SW 1271 (cell line): ENCODE measurements at regions not wholly inside any gene's neighbourhood (a gene's known extent, or its start where the extent isn't known, plus 50 kb on each side); places are given as distances from the start of the nearest gene placed in this dataset.
"Not testable (repeated sequence)": the region's sequence is repeated elsewhere in the genome, so short reads cannot be mapped to it uniquely, and the experiment has no call there.

Source experiments
- DNase-seq, 2 experiments: peaks; one replicate each; lab custom pipeline; 2025; lab: John Stamatoyannopoulos, UW

DNA sequence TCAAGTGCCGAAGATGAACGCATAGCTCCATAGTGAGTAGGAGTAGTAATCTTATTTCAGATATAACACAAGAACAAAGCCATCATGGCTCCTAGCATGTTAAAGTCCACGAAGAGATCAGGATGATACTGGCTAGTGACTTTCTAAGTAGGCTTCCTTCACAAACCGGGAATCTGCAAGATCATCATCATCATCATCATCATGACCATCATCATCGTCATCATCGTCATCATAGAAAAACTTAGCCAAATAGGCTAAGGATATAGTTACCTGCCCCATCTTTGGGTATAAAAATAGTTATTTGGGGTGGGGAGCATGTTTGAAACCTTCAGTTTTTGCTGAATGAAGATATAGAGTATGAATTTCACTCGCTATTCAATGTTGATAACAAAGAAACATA, 57.9 kb downstream of the PYDC2 start:
- no peak for DNase-seq

DNA sequence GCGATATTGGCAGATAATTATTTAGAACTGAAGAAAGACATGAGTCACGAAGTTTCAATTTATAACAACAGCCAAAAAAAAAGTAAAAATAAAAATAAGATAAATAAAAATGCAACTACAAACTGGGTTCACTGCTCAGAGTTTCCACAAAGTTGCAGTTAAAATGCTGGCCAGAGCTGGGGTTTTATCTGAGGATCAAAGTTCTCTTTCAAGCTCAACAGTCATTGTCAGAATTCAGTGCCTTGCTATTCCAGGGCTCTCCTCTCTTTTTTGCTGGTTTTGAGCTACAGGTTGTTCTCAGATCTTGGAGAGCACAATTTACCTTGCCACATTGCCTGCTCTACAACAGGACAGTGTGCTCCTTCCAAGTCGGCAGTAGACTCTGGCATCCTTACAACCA, 60.1 kb downstream of the PYDC2 start:
- no peak for DNase-seq

DNA sequence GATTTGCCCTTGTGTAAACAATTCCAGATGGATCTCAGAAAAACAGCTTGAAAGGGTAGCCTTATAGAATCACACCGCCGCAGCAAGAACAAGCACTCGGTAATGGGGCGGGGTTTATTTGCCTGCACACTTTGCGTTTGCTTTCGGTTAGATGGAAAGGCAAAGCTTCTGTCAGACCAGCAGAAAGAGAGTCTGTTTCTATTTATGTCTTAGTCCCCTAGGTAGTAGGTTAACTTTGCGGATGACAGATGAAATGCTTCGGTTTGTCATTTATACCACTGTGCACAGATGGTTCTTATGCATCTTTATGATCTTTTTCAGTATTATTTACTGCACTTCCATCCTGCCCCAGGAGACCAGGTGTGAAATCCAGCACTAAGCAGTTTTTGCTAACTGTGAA, 62.2 kb downstream of the PYDC2 start:
- no peak for DNase-seq

DNA sequence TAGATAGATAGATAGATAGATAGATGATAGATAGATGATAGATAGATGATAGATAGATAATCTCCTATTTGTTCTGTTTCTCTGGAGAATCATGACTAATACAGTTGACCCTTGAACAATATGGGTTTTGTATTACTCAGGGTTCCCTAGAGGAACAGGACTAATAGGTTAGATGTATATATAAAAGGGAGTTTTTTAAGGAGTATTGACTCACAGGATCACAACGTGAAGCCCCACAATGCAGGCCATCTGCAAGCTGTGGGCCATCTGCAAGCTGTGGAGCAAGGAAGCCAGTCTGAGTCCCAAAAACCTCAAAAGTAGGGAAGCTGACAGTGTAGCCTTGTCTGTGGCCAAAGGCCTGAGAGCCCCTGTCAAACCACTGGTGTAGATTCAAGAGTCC, 67.6 kb downstream of the PYDC2 start:
- no peak for DNase-seq

DNA sequence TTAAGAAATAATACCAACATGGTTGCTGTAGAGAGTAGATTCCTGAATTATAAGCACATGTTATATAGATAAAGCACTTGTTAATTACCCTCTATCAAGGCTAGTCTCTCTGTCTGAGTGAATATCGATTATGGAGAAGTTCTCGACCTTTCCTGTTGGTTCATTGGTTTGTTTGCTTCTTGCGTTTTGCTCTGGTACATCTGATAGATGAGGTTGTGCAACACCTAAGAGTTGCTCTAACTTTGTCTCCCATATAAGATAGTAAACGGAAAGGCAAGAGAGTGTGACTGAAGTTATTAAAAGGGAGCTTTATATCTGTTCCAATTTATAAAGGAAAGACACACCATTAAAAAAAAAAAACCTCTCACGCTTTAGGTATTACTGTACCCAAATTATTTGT, 69.0 kb downstream of the PYDC2 start:
- no peak for DNase-seq

DNA sequence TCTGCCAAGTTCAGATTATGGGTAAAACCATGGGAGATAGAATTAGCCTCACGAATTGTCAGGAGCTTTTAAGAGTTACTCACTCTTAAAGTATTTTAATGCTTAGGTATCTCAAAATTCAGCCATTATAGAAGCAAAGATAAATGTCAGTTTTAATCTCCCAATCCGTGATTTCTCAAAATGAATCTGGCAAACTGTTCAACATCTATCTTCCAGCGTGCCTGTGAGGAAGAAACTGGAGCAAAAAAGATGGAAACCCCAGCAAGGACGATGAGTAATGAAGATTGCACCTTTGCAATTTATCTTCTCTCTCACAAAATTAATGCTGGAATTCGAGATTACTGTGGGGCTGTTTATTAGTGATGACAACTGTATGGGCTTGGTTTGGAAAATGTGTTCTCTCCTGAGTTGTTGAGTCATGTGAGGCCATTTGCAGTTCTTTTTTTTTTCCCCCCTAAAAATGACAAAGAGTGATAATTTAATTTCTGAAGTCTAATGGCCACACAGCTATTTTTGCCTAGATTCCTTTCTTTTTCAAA, 70.5 kb downstream of the PYDC2 start:
- no peak for DNase-seq

DNA sequence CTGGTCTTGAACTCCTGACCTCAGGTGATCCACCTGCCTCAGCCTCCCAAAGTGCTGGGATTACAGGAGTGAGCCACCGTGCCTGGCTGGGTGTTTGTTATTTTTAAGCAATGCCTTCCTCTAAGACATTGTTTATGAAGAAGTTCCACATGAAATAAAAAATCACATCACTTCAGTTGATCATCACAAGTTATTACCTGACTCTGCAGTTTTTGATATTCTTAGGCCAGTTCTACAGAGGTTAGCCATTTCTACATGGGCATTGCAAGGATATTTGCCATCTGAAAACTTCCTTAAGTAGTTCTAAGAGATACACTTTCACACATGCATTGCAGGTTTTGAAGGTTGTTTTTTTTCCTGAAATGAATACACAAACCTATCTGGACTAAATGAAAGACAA, 82.1 kb downstream of the PYDC2 start:
- no peak for DNase-seq

DNA sequence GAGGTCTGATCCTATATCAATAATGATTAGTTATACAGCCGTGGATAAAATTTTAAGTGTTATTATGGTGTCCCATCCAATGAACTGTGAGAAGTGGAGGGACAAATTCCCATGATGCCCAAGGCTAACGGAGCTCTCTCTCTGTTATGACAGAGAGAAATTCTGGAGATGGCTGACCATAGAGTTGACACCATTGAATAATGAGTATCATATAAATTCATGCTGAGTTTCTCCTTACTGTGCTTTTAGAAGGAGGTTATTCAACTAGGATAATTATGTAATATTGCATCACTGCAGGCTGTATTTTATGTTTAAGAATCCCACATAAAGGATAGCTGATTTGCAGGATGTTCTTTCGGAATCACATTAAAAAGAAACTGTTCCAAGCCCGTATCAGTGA, 82.9 kb downstream of the PYDC2 start:
- DNase-seq, result no peak

DNA sequence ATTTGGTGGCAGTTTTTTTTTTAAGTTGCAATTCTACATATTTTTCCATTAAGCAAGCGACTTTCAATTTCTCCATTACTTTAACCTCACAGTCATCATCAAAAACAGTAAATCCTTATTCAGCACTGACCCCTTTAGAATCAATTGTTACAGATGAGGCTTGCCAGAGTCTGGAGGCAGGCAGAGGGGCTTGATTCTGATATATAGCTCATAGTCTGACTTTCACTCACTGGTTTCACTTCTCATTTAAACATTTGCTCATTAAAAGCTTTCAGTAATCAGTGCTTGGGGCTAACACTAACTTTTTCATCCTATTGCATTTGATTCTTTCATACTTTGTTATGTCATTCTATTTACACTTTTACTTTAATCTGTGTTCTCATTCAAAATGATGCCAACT, 88.4 kb downstream of the PYDC2 start:
- DNase-seq, result no peak

DNA sequence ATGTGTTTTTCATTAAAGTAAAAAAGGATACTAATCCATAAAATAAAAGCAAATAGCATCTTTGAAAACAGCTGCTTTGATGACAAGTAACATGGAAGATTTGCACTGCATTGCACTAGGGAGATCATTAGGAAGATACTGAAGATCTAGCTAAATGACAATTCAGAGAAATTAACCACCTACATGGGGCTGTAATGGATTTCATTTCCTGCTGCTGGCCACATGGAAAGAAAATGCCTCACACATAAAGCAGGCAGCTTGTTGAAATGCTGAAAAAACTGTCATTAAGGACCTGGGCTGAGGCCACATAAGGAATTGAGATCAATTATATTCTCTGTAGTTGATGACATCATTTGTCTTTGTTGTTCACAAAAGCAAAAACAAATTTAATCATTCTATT, 94.1 kb downstream of the PYDC2 start:
- no peak for DNase-seq

DNA sequence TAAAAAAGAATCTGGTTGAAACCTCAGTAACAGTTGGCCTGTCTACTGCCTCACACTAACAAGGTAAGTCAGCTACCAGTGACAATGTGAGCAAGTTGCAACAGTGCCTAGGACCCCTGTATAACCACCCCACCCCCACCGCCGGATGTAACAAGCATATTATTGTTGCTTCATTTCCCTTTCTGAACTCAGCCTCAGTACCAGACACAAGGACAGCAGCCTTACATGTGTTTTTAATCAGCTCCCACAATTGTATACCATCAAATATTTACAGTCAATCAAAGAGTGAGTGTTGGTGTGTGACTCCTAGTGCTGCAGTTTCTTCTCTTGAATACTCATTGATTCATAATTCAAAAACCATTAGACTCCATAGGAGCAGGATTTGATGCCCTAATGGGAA, 96.4 kb downstream of the PYDC2 start:
- no peak for DNase-seq

DNA sequence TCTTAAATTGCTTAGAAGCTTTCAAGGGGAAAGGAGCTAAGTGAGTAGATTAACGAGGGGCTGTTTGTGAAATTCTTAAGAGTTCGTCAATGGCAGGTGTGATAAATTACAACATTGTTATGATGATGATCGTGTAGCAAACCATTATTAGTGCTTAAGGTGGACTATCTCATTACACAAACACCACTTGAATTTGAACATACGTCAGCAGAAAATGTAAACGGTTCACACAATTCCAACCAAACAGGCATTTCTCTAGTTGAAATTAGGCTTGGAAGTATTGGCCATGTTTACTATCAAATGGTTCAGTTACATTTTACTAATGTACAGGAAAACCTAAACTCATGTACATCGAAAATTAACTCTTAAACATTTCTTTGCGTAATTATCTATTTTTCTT, 102.8 kb downstream of the PYDC2 start:
- no peak for DNase-seq

DNA sequence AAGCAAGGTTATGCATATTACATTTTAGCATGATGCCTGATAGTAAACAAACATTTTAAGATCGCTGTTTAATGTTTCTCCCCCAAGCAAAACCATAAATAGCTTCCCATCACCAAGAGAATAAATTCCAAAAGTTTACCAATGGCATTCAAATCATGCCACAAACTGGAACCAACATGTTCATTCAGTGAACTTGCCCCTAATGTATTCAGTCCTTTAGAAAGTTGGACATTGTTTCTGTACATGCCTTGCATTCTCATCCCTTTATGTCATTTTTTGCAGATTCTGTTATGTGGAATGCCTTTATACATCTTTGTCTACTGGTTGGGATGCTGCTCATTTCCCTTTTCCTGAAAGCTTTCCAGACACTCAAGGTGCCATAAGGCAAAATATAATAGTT, 105.5 kb downstream of the PYDC2 start:
- no peak for DNase-seq

DNA sequence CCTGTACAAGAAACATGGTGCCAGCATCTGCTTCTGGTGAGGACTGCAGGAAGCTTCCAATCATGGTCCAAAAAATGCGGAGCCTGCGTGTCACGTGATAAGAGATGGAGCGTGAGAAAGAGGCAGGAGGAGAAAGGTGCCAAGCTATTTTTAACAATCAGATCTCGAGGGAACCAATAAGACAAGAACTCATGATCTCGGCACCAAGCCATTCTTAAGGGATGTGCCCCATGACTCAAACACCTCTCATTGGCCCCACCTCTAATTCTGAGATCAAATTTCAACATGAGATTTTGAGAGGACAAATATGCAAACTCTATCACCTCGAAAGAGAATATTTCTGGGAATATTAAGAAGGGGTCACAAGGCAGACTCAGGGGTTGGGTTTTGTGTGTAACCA, 107.2 kb downstream of the PYDC2 start:
- DNase-seq, result no peak

DNA sequence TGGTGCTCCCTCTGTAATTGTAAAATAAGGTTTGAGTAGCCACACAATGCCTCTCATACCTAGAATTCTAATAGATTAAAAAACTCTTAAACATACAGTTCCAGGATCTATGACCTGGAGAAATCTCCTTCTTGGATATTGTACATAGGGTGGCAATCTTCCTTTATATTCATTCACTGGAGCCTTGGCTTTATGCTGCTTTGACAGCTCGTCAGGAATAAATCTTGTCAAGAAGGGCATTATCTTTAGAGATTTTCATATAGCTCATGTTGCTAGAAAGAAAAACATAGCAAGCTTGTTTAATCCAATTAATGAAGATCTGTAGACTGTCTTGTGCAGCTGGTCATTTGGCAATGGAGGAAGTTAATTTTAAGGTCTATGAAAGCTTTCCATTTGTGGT, 131.1 kb downstream of the PYDC2 start:
- no peak for DNase-seq

DNA sequence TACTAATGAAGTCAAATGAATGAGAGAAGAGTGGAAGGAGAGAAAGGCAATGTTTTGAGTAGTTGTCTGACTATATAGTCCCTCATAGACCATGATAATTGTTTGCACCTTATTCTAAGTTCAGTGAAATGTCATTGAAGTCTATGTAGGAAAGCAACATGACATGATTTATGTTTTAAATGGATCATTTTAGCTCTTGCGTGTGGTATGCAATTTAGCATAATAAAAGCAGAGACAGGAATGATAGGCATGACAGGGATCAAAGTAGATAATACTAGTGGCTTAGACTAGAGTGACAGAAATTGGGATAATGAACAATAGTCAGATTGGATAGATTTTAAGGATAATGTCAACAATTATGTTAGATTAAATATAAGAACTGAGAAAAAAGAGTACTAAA, 132.5 kb downstream of the PYDC2 start:
- no peak for DNase-seq

DNA sequence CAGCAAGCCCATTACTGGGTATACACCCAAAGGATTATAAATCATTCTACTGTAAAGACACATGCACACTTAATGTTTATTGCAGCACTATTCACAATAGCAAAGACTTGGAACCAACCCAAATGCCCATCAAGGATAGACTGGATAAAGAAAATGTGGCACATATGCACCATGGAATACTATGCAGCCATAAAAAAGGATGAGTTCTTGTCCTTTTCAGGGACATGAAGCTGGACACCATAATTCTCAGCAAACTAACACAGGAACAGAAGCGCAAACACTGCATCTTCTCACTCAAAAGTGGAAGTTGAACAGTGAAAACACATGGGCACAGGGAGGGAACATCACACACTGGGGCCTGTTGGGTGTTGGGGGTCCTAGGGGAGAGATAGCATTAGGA, 154.5 kb downstream of the PYDC2 start:
- DNase-seq, result not testable (repeated sequence)

DNA sequence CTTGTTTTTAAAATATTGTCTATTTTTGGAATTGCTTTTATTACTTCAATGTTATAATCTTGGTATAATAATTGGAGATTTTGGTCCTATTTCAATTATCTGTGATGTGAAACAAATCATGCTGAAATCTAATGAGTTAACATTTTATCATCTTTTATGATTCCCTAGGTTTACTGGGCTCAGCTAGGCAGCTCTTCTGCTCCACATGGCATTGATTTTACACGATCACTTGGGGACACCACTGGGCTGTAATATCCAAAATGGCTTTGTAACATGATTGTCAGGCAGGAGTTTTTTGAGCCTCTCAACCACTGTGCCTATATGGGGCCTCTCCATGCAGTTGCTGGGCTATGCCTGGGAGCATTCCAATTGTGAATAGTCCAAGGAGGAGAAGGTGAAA, 163.3 kb downstream of the PYDC2 start:
- no peak for DNase-seq

DNA sequence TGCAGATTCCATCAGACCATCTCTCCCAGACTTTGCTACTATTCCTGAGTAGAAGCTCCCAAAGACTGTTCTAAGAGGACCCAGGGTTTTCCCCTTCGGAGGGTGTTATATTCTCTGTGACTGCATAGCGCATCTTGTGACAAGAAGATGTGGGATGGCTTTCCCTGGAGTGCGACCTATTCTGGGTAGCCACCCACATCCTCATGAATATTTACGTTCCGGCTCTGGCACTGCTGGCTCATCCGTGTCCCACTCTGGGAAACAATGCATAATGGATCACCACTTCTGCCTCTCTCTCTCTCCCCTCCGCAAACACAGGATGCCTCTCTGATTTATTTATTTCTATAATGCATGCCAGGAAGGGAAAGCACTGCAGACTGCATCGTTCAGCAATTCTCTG, 166.1 kb downstream of the PYDC2 start:
- DNase-seq, result no peak

DNA sequence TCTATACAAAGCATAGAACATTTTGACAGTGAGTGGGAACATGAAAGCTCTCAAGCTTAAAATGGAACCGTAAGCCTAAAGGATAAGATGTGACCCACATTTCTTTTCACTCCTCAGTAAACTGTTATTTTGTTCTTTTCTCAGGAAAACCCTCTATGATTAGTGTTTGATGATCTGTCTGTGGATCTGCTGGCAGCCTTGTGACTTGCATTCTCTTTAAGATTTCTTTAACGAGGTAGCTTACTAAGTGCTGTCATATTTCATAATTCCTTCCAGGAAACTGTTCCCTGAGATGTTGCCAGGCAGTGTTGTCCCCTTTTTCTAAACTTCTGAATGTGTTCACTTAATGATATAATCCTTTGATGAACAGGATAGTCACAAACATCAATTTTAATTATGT, 167.6 kb downstream of the PYDC2 start:
- no peak for DNase-seq

DNA sequence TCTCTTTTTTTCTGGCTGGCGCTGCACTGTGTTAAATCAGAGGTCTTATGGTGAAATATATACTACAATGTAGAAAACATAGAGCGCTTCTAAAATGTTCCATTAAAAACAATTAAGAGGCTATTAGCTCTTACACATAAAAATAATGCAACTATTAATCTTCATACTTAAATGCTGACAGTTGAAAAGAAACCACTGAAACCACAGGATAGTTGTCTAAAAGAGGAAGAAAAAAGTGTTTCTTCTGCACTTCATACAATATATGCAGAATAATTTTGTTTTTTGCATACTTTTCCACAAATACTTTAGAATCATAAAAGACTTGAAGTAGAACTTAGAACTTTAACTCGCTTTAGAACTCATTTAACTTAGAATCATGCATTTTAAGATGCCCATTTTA, 170.5 kb downstream of the PYDC2 start:
- no peak for DNase-seq

DNA sequence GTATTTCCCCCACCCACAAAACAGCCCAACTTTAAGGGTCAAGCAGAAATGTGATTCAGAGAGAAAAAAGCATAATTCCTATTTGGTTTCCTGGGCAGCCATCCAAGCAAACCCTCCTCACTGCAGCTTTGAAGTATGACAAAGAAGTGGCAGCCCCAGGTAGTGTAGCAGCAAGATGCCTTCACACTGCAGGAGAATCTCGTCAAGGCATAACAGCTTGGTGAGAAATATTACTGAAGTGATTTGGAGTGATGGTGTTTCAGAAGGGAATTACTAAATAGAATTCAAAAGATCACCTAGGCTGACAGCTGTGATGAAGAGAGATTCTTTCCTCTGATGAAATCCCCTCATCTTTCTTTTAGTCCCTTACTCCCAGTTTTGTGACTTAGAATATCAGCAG, 173.9 kb downstream of the PYDC2 start:
- no peak for DNase-seq

DNA sequence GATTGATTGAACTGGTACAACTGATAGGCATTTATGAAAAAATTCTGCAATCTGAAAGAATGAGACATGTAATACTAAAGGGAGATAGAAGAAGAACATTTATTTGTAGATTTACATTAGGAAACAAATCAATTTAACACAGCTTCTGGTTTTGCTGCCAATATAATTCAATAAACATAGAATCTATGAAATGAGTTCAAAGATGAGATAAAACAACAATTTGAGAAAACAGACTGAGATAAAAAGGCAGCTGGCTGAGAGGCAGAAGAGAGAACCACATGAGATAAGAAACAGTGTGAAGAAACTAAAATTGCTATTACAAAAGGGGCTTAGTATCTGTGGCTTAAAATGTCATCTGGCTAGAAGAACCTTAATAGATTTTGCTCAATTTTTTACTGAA, 176.6 kb downstream of the PYDC2 start:
- DNase-seq, result no peak

DNA sequence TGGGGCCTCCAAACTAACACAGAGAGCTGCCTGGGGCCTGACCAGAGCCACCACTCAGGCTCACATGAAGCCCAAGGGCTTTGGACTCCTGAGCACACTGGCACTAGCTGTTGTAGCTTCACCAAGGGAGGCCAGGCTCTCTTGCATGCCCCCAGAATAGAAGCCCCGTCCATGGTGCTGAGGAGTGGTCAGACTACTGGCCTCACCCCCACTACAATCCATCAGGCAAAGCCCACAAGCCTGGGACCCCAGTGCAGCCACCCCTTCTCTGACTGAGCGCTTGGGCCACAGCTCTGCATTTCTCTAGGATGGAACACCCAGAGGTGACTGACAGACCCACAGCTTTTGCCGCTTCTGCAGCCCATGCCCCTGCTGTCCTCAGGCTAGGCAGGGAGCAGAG, 180.8 kb downstream of the PYDC2 start:
- no peak for DNase-seq

DNA sequence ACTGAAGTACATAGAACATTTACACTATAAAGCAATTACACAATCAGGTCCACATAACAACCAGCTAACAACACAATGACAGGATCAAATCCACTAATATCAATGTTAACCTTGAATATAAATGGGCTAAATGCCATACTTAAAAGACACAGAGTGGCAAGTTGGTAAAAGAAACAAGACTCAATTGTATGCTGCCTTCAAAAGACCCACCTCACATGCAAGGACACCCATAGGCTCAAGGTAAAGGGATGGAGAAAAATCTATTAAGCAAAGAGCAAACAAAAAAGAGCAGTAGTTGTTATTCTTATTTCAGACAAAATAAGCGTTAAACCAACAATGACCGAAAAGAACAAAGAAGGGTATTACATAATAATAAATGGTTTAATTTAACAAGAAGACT, 183.3 kb downstream of the PYDC2 start:
- no peak for DNase-seq
